GM19397 (cell line): ENCODE measurements at regions not wholly inside any gene's neighbourhood (a gene's known extent, or its start where the extent isn't known, plus 50 kb on each side); places are given as distances from the start of the nearest gene placed in this dataset.

ENCODE experiments used
- ATAC-seq: cut with Tn5 transposase; IDR thresholded peaks from one replicate; pipeline ENCODE4 v1.9.1; 2021; ENCODE audit warnings: mild to moderate bottlenecking, moderate library complexity; ENCODE audit not compliant: unreplicated experiment

DNA sequence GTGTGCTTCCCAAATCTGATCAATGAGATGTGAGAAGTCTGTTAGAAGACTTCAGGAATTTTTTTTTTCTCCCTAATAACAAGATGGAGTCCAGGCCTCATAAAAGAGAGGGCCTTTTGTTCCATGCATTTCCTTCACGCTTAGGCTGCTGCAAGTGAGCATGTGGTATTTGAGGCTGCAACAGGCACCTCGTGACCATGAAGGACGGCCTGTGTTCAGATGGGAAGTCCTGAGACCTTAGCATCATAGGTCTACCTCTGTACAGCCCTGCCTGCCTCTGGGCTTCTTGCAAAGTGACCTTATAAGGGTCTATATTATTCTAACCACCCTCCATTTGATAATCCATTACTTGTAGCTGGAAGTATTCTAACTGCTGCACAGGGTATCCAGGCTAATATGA is 86.6 kb downstream of the BOD1 start:
- no peak for ATAC-seq

GRCh38 chr5:173527671-173528070 is 88.8 kb downstream of the BOD1 start:
- ATAC-seq: no peak

- ATAC-seq: no peak
Observed at GRCh38 chr5:173524136-173524535, 92.3 kb downstream of the BOD1 start.

GRCh38 chr5:173523388-173523787 is 93.1 kb downstream of the BOD1 start:
- ATAC-seq: no peak

GRCh38 chr5:173522518-173522917 is 93.9 kb downstream of the BOD1 start:
- no peak for ATAC-seq

DNA sequence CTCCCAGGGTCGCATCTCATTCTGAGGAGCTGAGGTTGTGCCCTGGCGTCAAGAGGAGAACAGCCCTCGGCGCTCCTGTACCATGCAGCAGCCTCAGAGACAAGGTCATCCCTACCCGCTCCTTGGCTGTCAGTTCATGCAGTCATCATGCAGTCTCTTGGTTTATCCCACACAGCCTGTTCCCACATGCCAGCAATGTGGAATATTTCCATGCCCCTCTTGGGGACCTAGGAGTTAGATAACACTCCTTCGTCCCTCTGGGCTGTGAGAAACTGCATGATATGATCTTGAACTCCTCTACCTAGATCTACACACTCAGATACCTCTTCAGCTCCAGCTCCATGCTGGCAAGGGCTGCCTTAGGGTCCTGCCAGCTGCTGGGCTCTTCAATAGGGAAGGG is 97.6 kb downstream of the BOD1 start:
- ATAC-seq: no peak

DNA sequence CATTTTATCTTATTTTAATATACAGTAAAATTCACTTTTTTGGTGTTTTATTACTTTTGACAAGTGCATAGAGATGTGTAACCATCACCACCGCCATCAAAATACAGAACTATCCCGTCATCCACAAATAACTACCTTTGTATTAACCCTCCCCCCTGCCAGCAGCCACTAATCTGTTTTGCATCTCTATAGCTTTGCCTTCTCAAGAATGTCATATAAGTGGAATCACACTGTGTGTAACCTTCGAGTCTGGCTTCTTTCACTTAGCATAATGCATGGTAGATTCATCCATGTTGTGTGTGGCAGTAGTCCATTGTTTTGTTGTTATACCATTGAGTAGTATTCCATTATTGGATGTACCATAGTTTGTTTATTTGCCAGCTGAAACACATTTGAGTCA is 98.8 kb downstream of the BOD1 start:
- no peak for ATAC-seq

DNA sequence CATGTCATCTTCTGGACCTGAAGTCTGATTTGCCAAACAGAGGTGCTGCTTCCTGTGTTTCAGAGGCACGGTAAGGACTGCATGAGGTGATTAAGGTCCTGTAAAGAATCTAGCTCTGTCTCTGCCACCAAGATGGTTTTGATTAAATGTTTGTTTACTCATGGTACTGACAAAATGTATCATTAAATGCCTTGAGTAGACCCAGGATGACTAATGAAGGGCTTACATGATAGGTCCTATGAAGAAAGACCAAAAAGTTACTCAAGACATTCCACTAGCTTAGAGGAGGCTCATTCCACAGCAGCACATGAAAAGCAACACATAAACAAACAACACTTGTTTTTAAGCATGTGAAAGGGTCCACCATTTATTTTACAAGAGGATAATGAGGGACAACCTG is 100.9 kb downstream of the BOD1 start:
- no peak for ATAC-seq

DNA sequence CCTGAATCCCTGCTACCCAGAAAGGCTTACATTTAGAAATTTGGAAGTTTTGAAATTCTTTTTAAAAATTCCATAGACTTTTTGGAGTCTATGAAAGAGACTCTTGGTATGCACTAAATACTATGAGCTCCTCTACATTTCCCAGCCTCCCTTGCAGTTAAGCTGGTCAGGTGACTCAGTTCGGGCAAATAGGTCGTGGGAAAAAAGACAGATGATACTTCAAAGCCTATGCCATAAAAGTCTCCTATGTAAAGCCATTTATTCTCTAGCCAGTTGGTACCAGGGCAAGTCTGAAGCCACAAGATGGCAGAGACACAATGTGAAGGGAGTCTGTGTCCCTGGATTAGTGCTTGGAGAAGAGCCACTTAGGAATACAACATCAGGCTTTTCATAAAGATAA is 101.8 kb downstream of the BOD1 start:
- no peak for ATAC-seq

DNA sequence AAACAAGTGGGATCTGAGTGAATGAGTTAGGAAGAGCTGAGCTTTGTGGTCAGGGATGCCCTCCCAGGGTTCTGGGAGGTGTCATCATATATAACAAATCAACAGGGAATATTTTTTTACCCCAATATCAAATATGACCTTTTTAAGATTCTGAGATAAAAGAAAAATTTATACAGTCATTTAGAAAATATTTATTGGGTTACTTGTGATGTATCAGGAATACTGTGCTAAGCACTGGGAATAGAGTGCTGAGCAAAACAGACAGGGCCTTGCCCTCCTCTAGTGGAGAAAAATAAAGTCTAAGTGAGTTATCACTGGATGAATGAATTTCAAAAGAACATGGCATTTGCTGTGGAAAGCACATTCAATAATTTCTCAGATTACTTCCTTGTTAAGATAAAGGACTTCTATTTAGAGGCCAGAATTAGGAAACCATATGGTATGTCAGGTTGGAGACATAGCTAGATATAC is 102.9 kb downstream of the BOD1 start:
- no peak for ATAC-seq

DNA sequence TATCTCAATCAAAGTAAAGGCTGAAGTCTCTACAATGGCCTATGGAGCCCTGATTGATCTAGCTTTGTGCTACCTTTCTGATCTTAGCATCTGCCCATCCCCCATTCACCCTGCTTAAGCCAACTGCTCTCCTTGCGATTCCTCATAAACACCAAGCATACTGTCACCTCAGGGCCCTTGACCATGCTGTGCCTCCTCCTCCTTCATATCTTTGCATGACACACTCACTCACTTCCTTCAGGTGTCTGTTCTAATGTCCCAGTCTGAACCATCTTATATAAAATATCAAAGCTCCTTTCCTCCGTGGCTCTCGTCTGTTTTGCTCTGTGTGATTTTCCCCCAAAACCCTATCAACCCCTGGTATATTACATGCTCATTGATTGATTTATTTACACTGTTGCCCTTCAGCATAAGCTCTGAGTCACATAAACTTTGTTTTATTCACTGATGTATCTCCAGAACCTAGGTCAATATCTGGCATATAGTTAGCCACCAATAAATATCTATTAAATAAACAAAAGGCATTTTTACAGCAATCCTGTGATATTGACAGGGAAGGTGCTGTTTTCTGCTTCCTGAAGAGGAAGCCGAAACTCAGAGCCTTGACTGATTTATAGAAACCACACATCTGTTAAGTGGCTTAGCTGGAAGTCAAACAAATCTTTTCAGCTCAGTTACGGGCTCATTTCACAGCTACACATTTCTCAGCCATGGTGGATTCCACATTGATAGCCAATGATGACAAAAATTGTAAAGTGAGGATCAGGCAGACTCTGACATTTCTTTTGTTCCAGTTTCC is 103.6 kb downstream of the BOD1 start:
- ATAC-seq: no peak

DNA sequence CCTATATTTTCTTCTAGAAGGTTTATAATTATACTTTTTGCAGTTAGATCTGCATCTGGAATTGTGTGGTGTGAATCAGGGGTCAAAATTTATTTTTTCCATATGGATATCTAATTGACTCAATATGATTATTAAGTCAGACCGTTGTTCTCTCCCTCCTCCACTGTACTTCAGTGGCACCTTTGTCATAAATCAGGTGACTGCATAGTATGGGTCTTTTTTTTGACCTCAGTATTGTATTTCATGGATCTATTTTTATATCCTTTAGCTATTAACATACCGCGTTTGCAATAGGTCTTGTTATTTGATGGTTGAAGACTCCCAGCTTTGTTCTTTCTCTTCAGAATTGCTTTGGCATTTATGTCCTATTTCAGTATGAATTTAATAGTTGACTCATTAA is 107.4 kb downstream of the BOD1 start:
- ATAC-seq: no peak

DNA sequence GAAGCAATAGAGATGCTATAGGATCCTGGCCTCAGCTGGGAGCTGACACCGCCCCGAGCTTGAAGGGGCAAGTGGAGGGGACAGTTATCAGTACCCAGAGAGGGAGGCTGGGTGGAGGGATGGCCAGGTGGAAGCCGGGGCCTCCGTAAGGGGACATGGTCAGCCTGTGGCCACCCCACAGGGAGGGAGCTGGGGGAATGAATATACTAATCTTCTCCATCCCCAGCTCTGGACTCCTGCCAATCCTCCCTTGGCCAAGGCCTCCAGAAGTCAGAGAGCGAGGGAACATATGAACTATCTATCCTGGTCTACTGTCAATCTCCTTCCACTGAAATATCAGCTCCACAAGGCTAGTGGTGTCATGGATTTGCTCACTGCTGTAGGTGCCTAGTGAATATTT is 109.3 kb downstream of the BOD1 start:
- no peak for ATAC-seq

DNA sequence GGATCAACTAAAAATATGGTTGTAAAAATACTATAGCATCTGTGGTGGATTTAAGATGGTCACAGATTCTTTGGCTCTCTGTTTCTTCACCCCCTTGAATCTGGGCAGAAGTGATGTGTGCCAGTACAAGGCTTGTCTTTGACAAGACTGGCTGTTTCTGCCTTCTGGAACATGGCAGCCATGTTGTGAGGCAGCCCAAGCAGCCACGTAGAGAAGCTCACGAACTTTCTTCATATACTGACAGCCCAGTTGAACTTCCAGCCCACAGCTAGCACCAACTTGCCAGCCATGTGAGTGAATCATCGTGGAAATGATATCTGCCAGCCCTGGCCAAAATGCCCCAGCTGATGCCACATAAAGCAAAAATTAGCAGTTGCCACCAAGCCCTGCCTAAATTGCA is 110.8 kb downstream of the BOD1 start:
- ATAC-seq: no peak

DNA sequence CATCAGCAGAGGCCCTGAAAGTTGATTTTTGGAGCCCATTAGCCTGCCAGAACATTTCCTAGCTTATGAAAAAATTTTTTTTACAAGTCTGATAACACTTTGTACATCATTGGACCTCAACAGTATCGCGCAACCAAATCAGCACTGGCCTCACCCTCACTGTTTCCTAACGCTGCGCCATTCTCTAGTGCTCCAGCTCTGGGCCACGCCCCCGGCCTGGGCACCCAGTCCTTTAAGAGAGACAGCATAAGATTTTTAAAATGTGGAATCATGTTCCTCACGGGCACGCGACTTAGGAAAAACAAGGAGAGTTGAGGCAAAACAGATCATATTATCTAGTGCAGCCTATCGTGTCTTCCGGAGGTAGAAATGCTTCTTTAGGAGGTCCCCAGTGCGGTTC is 114.5 kb downstream of the BOD1 start:
- no peak for ATAC-seq

- ATAC-seq: no peak
Observed at GRCh38 chr5:173501271-173501670, 115.2 kb downstream of the BOD1 start.

- ATAC-seq: no peak
Observed at GRCh38 chr5:173500213-173500560, 116.3 kb downstream of the BOD1 start.

GRCh38 chr5:173499471-173500212 is 116.8 kb downstream of the BOD1 start:
- no peak for ATAC-seq

DNA sequence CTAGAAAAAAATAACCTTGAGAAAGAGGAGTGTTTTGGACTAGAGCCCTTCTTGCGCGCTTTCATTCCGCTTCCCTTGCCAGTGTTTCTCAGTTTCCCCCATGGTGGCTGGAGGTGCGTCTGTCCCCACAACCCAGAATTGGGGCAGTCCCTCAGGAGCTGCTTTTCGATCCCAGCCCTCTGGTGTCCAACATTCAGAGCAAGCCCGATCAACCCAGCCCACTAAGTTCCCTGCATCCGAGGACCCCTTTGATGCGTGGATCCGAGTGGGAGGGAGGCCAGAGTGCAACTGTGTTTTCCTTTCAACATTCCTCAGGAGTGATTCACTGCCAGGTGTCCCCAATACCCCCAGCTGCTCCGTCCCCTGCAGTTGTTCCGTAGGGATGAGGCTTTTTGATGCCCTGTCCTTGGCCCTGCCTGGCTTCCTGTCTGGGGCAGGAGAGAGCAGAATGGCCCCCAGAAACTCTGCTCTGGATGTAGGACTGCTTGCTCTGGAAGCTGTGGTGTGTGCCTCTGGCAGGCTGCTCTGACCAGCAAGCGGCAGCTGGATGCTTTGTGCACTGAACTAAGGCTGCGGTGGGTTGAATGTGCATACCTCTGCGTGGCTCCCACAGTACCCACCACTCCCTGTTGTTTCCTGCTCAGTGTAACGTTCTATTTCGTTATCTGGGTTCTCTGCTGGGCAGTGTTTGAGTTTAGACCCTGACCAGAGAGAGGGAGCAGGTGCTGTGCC is 117.5 kb downstream of the BOD1 start:
- no peak for ATAC-seq

GRCh38 chr5:173498286-173498685 is 118.2 kb downstream of the BOD1 start:
- no peak for ATAC-seq

GRCh38 chr5:173497685-173498084 is 118.8 kb downstream of the BOD1 start:
- ATAC-seq: no peak

- ATAC-seq: no peak
Observed at GRCh38 chr5:173496883-173497255, 119.6 kb downstream of the BOD1 start.
